ENCODE measurements at regions not wholly inside any gene's neighbourhood (a gene's known extent, or its start where the extent isn't known, plus 50 kb on each side); places are given as distances from the start of the nearest gene placed in this dataset.

- TF ChIP-seq USF2 (CRISPR knock-in tag; IDR thresholded peaks at IDR 0.05) (no peak), ATF3 (CRISPR knock-in tag; conservative IDR thresholded peaks at IDR 0.05) (no peak), CTCF (IDR thresholded peaks at IDR 0.05) (no peak), ESRRA (CRISPR knock-in tag; IDR thresholded peaks at IDR 0.05; ENCODE audit: borderline replicate concordance) (no peak), IRF1 (CRISPR knock-in tag; IDR thresholded peaks at IDR 0.05) (no peak), JUN (CRISPR knock-in tag; IDR thresholded peaks at IDR 0.05) (no peak), SOX15 (CRISPR knock-in tag; IDR thresholded peaks at IDR 0.05) (no peak)
Measured at GRCh38 chr13:39847336-39847735, 191.9 kb downstream of the COG6 start.
